Fibroblast of the aortic adventitia (primary cell): ENCODE measurements at regions not wholly inside any gene's neighbourhood (a gene's known extent, or its start where the extent isn't known, plus 50 kb on each side); places are given as distances from the start of the nearest gene placed in this dataset.

Experiments
- DNase-seq: peaks from one replicate; pipeline ENCODE4 v3.0.0-alpha.2; 2010; ENCODE audit warnings: low read depth
- H3K4me3 ChIP-seq: 2 replicates; pipeline ENCODE4 v1.5.1; 2011; ENCODE audit warnings: low read depth, mild to moderate bottlenecking, control low read depth, low read length, moderate library complexity
- CTCF ChIP-seq: IDR thresholded peaks from 2 replicates; pipeline ENCODE4 v1.5.1; 2011; ENCODE audit warnings: mild to moderate bottlenecking, low read length, control low read depth, inconsistent platforms; ENCODE audit not compliant: insufficient read depth

GRCh38 chr18:6625481-6625880 is 104.0 kb upstream of the ARHGAP28 start:
- no peak overlapping the region for H3K4me3 ChIP-seq
- no peak for DNase-seq
- TF ChIP-seq CTCF, result no peak

GRCh38 chr18:6626457-6626856 is 103.1 kb upstream of the ARHGAP28 start:
- no peak for TF ChIP-seq CTCF
- no peak overlapping the region for H3K4me3 ChIP-seq
- peak; percentile 2 for DNase-seq

- H3K4me3 ChIP-seq, result no peak overlapping the region
- TF ChIP-seq CTCF, result no peak
- DNase-seq, result no peak
Measured at GRCh38 chr18:6627645-6628044, 101.9 kb upstream of the ARHGAP28 start.

- DNase-seq, result no peak
- no peak for TF ChIP-seq CTCF
- no peak overlapping the region for H3K4me3 ChIP-seq
Measured at GRCh38 chr18:6628187-6628586, 101.3 kb upstream of the ARHGAP28 start.

- peak; percentile 16 for DNase-seq
- no peak for TF ChIP-seq CTCF
- no peak overlapping the region for H3K4me3 ChIP-seq
Measured at GRCh38 chr18:6629635-6630140, 99.8 kb upstream of the ARHGAP28 start.

GRCh38 chr18:6633310-6633709 is 96.2 kb upstream of the ARHGAP28 start:
- no peak for TF ChIP-seq CTCF
- no peak overlapping the region for H3K4me3 ChIP-seq
- DNase-seq, result no peak

- TF ChIP-seq CTCF, result no peak
- no peak overlapping the region for H3K4me3 ChIP-seq
- DNase-seq, result no peak
Measured at GRCh38 chr18:6636091-6636490, 93.4 kb upstream of the ARHGAP28 start.
